ENCODE measurements at regions not wholly inside any gene's neighbourhood (a gene's known extent, or its start where the extent isn't known, plus 50 kb on each side); places are given as distances from the start of the nearest gene placed in this dataset.

DNA sequence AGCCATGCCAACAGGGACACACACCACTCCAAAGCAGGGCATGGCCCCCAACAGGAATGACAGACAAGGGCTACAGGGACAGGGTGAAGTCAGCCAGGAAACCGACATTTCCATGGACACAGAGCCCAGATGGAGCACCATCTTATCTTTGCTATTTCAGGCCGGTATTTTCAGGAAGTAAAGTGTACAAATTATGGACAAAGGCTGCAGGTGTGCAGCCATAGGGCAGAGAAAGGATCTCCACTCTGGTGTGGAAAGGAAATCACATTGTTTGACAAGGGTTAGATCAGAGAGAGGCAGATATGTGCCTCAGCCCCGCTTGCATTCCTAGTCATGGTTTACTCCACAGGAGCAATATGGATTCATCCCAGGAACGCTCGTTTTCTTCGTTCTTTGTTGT, 81.7 kb upstream of the SLC22A23 start:
- TF ChIP-seq, protein P1, sequence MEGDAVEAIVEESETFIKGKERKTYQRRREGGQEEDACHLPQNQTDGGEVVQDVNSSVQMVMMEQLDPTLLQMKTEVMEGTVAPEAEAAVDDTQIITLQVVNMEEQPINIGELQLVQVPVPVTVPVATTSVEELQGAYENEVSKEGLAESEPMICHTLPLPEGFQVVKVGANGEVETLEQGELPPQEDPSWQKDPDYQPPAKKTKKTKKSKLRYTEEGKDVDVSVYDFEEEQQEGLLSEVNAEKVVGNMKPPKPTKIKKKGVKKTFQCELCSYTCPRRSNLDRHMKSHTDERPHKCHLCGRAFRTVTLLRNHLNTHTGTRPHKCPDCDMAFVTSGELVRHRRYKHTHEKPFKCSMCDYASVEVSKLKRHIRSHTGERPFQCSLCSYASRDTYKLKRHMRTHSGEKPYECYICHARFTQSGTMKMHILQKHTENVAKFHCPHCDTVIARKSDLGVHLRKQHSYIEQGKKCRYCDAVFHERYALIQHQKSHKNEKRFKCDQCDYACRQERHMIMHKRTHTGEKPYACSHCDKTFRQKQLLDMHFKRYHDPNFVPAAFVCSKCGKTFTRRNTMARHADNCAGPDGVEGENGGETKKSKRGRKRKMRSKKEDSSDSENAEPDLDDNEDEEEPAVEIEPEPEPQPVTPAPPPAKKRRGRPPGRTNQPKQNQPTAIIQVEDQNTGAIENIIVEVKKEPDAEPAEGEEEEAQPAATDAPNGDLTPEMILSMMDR (IDR thresholded peaks at IDR 0.05), result no peak
- no peak for TF ChIP-seq POLR2AphosphoS5 (IDR thresholded peaks at IDR 0.05)
- no peak for TF ChIP-seq POLR2A (IDR thresholded peaks at IDR 0.05)
- TF ChIP-seq EP300 (IDR thresholded peaks at IDR 0.05), result no peak
